ENCODE measurements at regions not wholly inside any gene's neighbourhood (a gene's known extent, or its start where the extent isn't known, plus 50 kb on each side); places are given as distances from the start of the nearest gene placed in this dataset.

DNA sequence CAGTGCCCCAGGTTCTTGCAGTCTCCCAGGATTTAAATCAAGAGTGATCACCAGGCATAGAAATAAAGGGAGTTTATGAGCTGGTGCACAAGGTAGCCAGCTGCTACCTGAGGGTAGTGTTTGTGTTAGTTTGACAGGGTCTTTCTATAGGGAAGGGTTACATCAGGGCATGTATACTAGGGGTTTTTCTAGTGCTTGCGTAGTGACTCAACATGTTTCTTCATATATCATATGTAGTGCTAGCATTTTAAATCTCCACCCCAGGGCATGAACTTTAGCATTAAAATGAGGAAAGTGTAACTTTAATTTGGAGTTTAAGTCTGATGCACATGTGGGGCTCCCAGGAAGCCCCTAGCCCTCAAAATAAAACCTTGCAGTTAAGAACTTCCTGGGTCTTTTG lies 86.5 kb upstream of the TNR start:
- H3K79me2 ChIP-seq (ENCODE audit: control insufficient read depth, insufficient read depth, low read length), result no peaks in the 10 kb centered on the region
- RAD21 ChIA-PET (ENCODE audit: unreplicated experiment), result no interaction called here
- POLR2A ChIA-PET, result no interaction called here
- no peak overlapping the region for H3K27ac ChIP-seq (ENCODE audit: control insufficient read depth, insufficient read depth)
- in situ Hi-C loops (cut with MboI), result no loop called here
- no peak overlapping the region for H3K4me2 ChIP-seq (ENCODE audit: control insufficient read depth, insufficient read depth)
- no peaks in the 10 kb centered on the region for H4K20me1 ChIP-seq (ENCODE audit: control insufficient read depth, insufficient read depth)
- intact Hi-C loops (cut with micrococcal nuclease; ENCODE audit: unreplicated experiment), result no loop called here
- H3K27me3 ChIP-seq (replicated peaks in 1 of 2; ENCODE audit: control insufficient read depth in 2 of 2, insufficient read depth in 2 of 2, low read length in 1 of 2), result no peaks in the 10 kb centered on the region
- no TSS peak for BruUV-seq (replicated peaks)
- WGBS (ENCODE audit: insufficient coverage, insufficient replicate concordance, low lambda C conversion rate, missing lambda C conversion rate), result 94% methylated on average over 1 of the region's 1 CpG
- TF ChIP-seq NFIC (IDR thresholded peaks at IDR 0.05; ENCODE audit: low read depth, low read length) (no peak), CEBPB (IDR thresholded peaks at IDR 0.05; ENCODE audit: borderline replicate concordance in 1 of 2, low read depth in 2 of 2, low read length in 2 of 2) (no peak), SREBF2 (IDR thresholded peaks at IDR 0.05; ENCODE audit: low read length) (no peak), ZNF24 (IDR thresholded peaks at IDR 0.05) (no peak), IKZF1 (conservative IDR thresholded peaks at IDR 0.05) (no peak)
- no peaks in the 10 kb centered on the region for H3K36me3 ChIP-seq (ENCODE audit: control insufficient read depth in 2 of 2, insufficient read depth in 2 of 2, low read length in 1 of 2)
- no peaks in the 10 kb centered on the region for H3K4me1 ChIP-seq (ENCODE audit: control insufficient read depth, insufficient read depth, low read length)
- no peak for ATAC-seq
- SMC1A ChIA-PET (ENCODE audit: uncharacterized antibody, unreplicated experiment), result no interaction called here
- H3K9me3 ChIP-seq (replicated peaks; ENCODE audit: control insufficient read depth, insufficient read depth, low read length), result no peaks in the 10 kb centered on the region; the same call in 2 of the 3 replicates
- FAIRE-seq, result no peak
- no peak for DNase-seq (ENCODE audit: low read depth, low spot score)
- no peak overlapping the region for H3K9ac ChIP-seq (ENCODE audit: control insufficient read depth, insufficient read depth, low read length)
- CTCF ChIA-PET, result no interaction called here
- no peak overlapping the region for H3K4me3 ChIP-seq
- H2AFZ ChIP-seq (ENCODE audit: control insufficient read depth, low read depth, low read length), result no peak overlapping the region

DNA sequence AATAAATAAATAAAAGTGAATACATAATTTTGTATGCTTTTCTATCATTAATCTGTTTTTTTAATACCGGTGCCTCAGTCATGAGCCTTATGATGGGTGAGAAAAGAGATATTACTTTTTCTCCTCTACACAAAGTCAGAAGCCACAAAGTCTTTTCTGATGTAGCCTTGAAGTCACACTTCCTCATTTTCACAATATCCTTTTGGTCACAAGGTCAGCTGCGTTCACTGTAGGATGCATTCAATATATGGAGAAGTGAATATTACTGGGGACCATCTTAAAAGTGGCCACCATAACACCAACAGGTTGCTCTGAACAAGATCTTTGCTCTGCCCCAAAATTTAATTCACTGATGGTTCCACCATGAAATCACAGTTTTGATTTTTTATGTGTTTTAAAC lies 83.3 kb upstream of the TNR start:
- no TSS peak for BruUV-seq (replicated peaks)
- Histone ChIP-seq H3K79me2 (ENCODE audit: control insufficient read depth, insufficient read depth, low read length) (no peaks in the 10 kb centered on the region), H3K9me3 (replicated peaks; ENCODE audit: control insufficient read depth, insufficient read depth, low read length) (no peaks in the 10 kb centered on the region; the same call in 2 of the 3 replicates), H3K4me2 (ENCODE audit: control insufficient read depth, insufficient read depth) (no peak overlapping the region), H4K20me1 (ENCODE audit: control insufficient read depth, insufficient read depth) (no peaks in the 10 kb centered on the region), H3K9ac (ENCODE audit: control insufficient read depth, insufficient read depth, low read length) (no peak overlapping the region), H3K27me3 (replicated peaks in 1 of 2; ENCODE audit: control insufficient read depth in 2 of 2, insufficient read depth in 2 of 2, low read length in 1 of 2) (no peaks in the 10 kb centered on the region), H3K36me3 (ENCODE audit: control insufficient read depth in 2 of 2, insufficient read depth in 2 of 2, low read length in 1 of 2) (no peaks in the 10 kb centered on the region), H3K27ac (ENCODE audit: control insufficient read depth, insufficient read depth) (no peak overlapping the region), H2AFZ (ENCODE audit: control insufficient read depth, low read depth, low read length) (no peak overlapping the region), H3K4me1 (ENCODE audit: control insufficient read depth, insufficient read depth, low read length) (no peaks in the 10 kb centered on the region), H3K4me3 (no peak overlapping the region)
- TF ChIP-seq, protein P1, sequence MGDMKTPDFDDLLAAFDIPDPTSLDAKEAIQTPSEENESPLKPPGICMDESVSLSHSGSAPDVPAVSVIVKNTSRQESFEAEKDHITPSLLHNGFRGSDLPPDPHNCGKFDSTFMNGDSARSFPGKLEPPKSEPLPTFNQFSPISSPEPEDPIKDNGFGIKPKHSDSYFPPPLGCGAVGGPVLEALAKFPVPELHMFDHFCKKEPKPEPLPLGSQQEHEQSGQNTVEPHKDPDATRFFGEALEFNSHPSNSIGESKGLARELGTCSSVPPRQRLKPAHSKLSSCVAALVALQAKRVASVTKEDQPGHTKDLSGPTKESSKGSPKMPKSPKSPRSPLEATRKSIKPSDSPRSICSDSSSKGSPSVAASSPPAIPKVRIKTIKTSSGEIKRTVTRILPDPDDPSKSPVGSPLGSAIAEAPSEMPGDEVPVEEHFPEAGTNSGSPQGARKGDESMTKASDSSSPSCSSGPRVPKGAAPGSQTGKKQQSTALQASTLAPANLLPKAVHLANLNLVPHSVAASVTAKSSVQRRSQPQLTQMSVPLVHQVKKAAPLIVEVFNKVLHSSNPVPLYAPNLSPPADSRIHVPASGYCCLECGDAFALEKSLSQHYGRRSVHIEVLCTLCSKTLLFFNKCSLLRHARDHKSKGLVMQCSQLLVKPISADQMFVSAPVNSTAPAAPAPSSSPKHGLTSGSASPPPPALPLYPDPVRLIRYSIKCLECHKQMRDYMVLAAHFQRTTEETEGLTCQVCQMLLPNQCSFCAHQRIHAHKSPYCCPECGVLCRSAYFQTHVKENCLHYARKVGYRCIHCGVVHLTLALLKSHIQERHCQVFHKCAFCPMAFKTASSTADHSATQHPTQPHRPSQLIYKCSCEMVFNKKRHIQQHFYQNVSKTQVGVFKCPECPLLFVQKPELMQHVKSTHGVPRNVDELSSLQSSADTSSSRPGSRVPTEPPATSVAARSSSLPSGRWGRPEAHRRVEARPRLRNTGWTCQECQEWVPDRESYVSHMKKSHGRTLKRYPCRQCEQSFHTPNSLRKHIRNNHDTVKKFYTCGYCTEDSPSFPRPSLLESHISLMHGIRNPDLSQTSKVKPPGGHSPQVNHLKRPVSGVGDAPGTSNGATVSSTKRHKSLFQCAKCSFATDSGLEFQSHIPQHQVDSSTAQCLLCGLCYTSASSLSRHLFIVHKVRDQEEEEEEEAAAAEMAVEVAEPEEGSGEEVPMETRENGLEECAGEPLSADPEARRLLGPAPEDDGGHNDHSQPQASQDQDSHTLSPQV (IDR thresholded peaks at IDR 0.05), result no peak
- TF ChIP-seq, protein P2, sequence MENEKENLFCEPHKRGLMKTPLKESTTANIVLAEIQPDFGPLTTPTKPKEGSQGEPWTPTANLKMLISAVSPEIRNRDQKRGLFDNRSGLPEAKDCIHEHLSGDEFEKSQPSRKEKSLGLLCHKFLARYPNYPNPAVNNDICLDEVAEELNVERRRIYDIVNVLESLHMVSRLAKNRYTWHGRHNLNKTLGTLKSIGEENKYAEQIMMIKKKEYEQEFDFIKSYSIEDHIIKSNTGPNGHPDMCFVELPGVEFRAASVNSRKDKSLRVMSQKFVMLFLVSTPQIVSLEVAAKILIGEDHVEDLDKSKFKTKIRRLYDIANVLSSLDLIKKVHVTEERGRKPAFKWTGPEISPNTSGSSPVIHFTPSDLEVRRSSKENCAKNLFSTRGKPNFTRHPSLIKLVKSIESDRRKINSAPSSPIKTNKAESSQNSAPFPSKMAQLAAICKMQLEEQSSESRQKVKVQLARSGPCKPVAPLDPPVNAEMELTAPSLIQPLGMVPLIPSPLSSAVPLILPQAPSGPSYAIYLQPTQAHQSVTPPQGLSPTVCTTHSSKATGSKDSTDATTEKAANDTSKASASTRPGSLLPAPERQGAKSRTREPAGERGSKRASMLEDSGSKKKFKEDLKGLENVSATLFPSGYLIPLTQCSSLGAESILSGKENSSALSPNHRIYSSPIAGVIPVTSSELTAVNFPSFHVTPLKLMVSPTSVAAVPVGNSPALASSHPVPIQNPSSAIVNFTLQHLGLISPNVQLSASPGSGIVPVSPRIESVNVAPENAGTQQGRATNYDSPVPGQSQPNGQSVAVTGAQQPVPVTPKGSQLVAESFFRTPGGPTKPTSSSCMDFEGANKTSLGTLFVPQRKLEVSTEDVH (IDR thresholded peaks at IDR 0.05; ENCODE audit: low read depth, partially characterized antibody), result no peak
- TF ChIP-seq TCF3 (IDR thresholded peaks at IDR 0.05; ENCODE audit: borderline replicate concordance, insufficient read depth, low read depth, low read length) (no peak), EGR1 (IDR thresholded peaks at IDR 0.05; ENCODE audit: borderline replicate concordance in 1 of 2, low read depth in 2 of 2, low read length in 2 of 2) (no peak), CEBPB (IDR thresholded peaks at IDR 0.05; ENCODE audit: borderline replicate concordance in 1 of 2, low read depth in 2 of 2, low read length in 2 of 2) (no peak), SP1 (IDR thresholded peaks at IDR 0.05; ENCODE audit: low read depth, low read length) (no peak), SPI1 (IDR thresholded peaks at IDR 0.05; ENCODE audit: borderline replicate concordance, insufficient read depth, low read depth, low read length) (peak; percentile 90)
- ChIA-PET POLR2A (no interaction called here), SMC1A (ENCODE audit: uncharacterized antibody, unreplicated experiment) (interaction anchor here (1.0 kb wide), 1 partner anchor 46 kb away, joined by 3 read pairs; no protein-coding TSS in a partner anchor), RAD21 (ENCODE audit: unreplicated experiment) (interaction anchor here (1.0 kb wide), 1 partner anchor 675 kb away, joined by 3 read pairs; no protein-coding TSS in a partner anchor), CTCF (no interaction called here)
- no peak for FAIRE-seq
- WGBS (ENCODE audit: insufficient coverage, insufficient replicate concordance, low lambda C conversion rate, missing lambda C conversion rate), result 60% methylated on average over 2 of the region's 2 CpGs
- peak; percentile 58 for ATAC-seq
- intact Hi-C loops (cut with micrococcal nuclease; ENCODE audit: unreplicated experiment), result no loop called here
- DNase-seq (ENCODE audit: low read depth, low spot score), result no peak
- in situ Hi-C loops (cut with MboI), result no loop called here
